Muscle of leg (tissue), 3 donors: ENCODE measurements at regions not wholly inside any gene's neighbourhood (a gene's known extent, or its start where the extent isn't known, plus 50 kb on each side); places are given as distances from the start of the nearest gene placed in this dataset.
"Not testable (repeated sequence)": the region's sequence is repeated elsewhere in the genome, so short reads cannot be mapped to it uniquely, and the experiment has no call there.

Source experiments
- DNase-seq: peaks from one replicate; pipeline ENCODE4 v3.0.0; 2013
- H3K27ac ChIP-seq: one replicate; pipeline ENCODE4 v1.5.1; 2013; ENCODE audit warnings: mild to moderate bottlenecking, low read length, control low read depth
- H3K27me3 ChIP-seq: one replicate; pipeline ENCODE4 v1.6.1; 2013; ENCODE audit warnings: low read length; ENCODE audit not compliant: control insufficient read depth, insufficient read depth
- H3K36me3 ChIP-seq: one replicate; pipeline ENCODE4 v1.6.1; 2013; ENCODE audit warnings: low read length; ENCODE audit not compliant: control insufficient read depth, insufficient read depth
- H3K4me1 ChIP-seq: one replicate; pipeline ENCODE4 v1.6.1; 2013; ENCODE audit warnings: low read length; ENCODE audit not compliant: control insufficient read depth, insufficient read depth
- H3K4me3 ChIP-seq: one replicate; pipeline ENCODE4 v1.5.1; 2013; ENCODE audit warnings: low read length, control low read depth
- H3K9me3 ChIP-seq: replicated peaks from 2 replicates; pipeline ENCODE4 v1.6.1; 2013; ENCODE audit warnings: low read depth, low read length; ENCODE audit not compliant: control insufficient read depth
- WGBS: methylation state at CpG from one replicate; pipeline ENCODE4 v1.1.5; 2013; ENCODE audit warnings: missing lambda C conversion rate; ENCODE audit not compliant: insufficient coverage; 5-methylcytosine and 5-hydroxymethylcytosine counted together

GRCh38 chr14:34381304-34381703, 80.7 kb downstream of the SPTSSA start:
- not testable (repeated sequence) for H3K4me1 ChIP-seq, DNase-seq, H3K36me3 ChIP-seq, H3K9me3 ChIP-seq, H3K4me3 ChIP-seq, H3K27me3 ChIP-seq, H3K27ac ChIP-seq
- WGBS, result no CpG with 5 or more reads among the region's 2 CpGs

- no CpG with 5 or more reads among the region's 4 CpGs for WGBS
- no peak for DNase-seq
- H3K27ac ChIP-seq, result no peak overlapping the region
Measured at GRCh38 chr14:34380471-34380845, 81.6 kb downstream of the SPTSSA start.

GRCh38 chr14:34379816-34380470, 82.1 kb downstream of the SPTSSA start:
- H3K27ac ChIP-seq, result no peak overlapping the region
- WGBS, result 41% methylated on average over 4 of the region's 4 CpGs
- no peak for DNase-seq

More at GRCh38 chr14:34380471-34380845, 81.6 kb downstream of the SPTSSA start:
- Histone ChIP-seq H3K4me3 (no peak overlapping the region), H3K27me3 (no peaks in the 10 kb centered on the region), H3K36me3 (no peaks in the 10 kb centered on the region), H3K9me3 (no peaks in the 10 kb centered on the region), H3K4me1 (no peaks in the 10 kb centered on the region)

GRCh38 chr14:34376649-34377267, 85.3 kb downstream of the SPTSSA start:
- Histone ChIP-seq H3K9me3 (no peaks in the 10 kb centered on the region), H3K4me3 (no peak overlapping the region), H3K27me3 (no peaks in the 10 kb centered on the region), H3K36me3 (no peaks in the 10 kb centered on the region), H3K27ac (no peak overlapping the region), H3K4me1 (no peaks in the 10 kb centered on the region)
- WGBS, result 92% methylated on average over 2 of the region's 3 CpGs
- DNase-seq, result no peak

More at GRCh38 chr14:34379816-34380470, 82.1 kb downstream of the SPTSSA start:
- H3K4me1 ChIP-seq, result no peaks in the 10 kb centered on the region
- H3K4me3 ChIP-seq, result no peak overlapping the region
- H3K36me3 ChIP-seq, result no peaks in the 10 kb centered on the region
- H3K27me3 ChIP-seq, result no peaks in the 10 kb centered on the region
- no peaks in the 10 kb centered on the region for H3K9me3 ChIP-seq

- Histone ChIP-seq H3K27ac (no peak overlapping the region), H3K27me3 (no peaks in the 10 kb centered on the region), H3K9me3 (no peaks in the 10 kb centered on the region), H3K4me1 (no peaks in the 10 kb centered on the region), H3K36me3 (no peaks in the 10 kb centered on the region), H3K4me3 (no peak overlapping the region)
- no peak for DNase-seq
- 83% methylated on average over 1 of the region's 3 CpGs for WGBS
Measured at GRCh38 chr14:34374998-34375740, 86.9 kb downstream of the SPTSSA start.

- WGBS, result 80% methylated on average over 1 of the region's 2 CpGs
- no peaks in the 10 kb centered on the region for H3K36me3 ChIP-seq
- H3K4me3 ChIP-seq, result no peak overlapping the region
- DNase-seq, result no peak
- H3K4me1 ChIP-seq, result no peaks in the 10 kb centered on the region
- H3K27ac ChIP-seq, result no peak overlapping the region
- no peaks in the 10 kb centered on the region for H3K9me3 ChIP-seq
- no peaks in the 10 kb centered on the region for H3K27me3 ChIP-seq
Measured at GRCh38 chr14:34373191-34373590, 88.8 kb downstream of the SPTSSA start.

GRCh38 chr14:34372786-34373185, 89.3 kb downstream of the SPTSSA start:
- Histone ChIP-seq H3K9me3 (no peaks in the 10 kb centered on the region), H3K4me3 (no peak overlapping the region), H3K4me1 (no peaks in the 10 kb centered on the region), H3K27me3 (no peaks in the 10 kb centered on the region), H3K27ac (no peak overlapping the region), H3K36me3 (no peaks in the 10 kb centered on the region)
- DNase-seq, result no peak
- no CpG with 5 or more reads among the region's 1 CpG for WGBS

- no CpG with 5 or more reads among the region's 1 CpG for WGBS
- no peaks in the 10 kb centered on the region for H3K27me3 ChIP-seq
- no peaks in the 10 kb centered on the region for H3K36me3 ChIP-seq
- no peak for DNase-seq
- H3K4me1 ChIP-seq, result no peaks in the 10 kb centered on the region
- H3K4me3 ChIP-seq, result no peak overlapping the region
- H3K9me3 ChIP-seq, result no peaks in the 10 kb centered on the region
- no peak overlapping the region for H3K27ac ChIP-seq
Measured at GRCh38 chr14:34369648-34370030, 92.4 kb downstream of the SPTSSA start.

- no peaks in the 10 kb centered on the region for H3K4me1 ChIP-seq
- H3K27ac ChIP-seq, result no peak overlapping the region
- no peaks in the 10 kb centered on the region for H3K9me3 ChIP-seq
- no peak overlapping the region for H3K4me3 ChIP-seq
- H3K36me3 ChIP-seq, result no peaks in the 10 kb centered on the region
- H3K27me3 ChIP-seq, result no peaks in the 10 kb centered on the region
- 55% methylated on average over 2 of the region's 3 CpGs for WGBS
- no peak for DNase-seq
Measured at GRCh38 chr14:34368971-34369647, 92.9 kb downstream of the SPTSSA start.
